ENCODE measurements at regions not wholly inside any gene's neighbourhood (a gene's known extent, or its start where the extent isn't known, plus 50 kb on each side); places are given as distances from the start of the nearest gene placed in this dataset.

GRCh38 chr1:108075055-108075454 is 110.1 kb upstream of the VAV3 start:
- no peak for TF ChIP-seq POLR2AphosphoS5 (IDR thresholded peaks at IDR 0.05)
- no peak for TF ChIP-seq POLR2A (IDR thresholded peaks at IDR 0.05)
